ENCODE measurements at regions not wholly inside any gene's neighbourhood (a gene's known extent, or its start where the extent isn't known, plus 50 kb on each side); places are given as distances from the start of the nearest gene placed in this dataset.
"Not testable (repeated sequence)": the region's sequence is repeated elsewhere in the genome, so short reads cannot be mapped to it uniquely, and the experiment has no call there.

DNA sequence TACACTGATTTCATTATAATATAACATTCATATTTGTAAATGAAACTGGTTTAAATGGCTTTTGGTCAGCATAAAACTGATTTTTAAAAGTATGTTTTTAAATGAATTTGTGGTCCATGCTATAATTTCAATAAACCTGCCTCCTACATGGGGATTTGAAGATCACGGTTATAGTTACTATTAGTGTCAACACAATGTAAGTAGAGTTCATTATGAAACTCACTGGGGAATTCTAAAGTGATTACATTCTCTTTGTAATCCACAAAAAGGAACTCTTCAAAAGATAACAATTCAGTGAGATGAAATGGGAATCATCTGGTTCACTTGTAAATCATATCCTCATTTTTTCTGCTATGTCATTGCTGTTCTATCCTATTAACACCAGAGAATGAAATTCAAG lies 204.5 kb upstream of the G2E3 start:
- TF ChIP-seq, protein P1, sequence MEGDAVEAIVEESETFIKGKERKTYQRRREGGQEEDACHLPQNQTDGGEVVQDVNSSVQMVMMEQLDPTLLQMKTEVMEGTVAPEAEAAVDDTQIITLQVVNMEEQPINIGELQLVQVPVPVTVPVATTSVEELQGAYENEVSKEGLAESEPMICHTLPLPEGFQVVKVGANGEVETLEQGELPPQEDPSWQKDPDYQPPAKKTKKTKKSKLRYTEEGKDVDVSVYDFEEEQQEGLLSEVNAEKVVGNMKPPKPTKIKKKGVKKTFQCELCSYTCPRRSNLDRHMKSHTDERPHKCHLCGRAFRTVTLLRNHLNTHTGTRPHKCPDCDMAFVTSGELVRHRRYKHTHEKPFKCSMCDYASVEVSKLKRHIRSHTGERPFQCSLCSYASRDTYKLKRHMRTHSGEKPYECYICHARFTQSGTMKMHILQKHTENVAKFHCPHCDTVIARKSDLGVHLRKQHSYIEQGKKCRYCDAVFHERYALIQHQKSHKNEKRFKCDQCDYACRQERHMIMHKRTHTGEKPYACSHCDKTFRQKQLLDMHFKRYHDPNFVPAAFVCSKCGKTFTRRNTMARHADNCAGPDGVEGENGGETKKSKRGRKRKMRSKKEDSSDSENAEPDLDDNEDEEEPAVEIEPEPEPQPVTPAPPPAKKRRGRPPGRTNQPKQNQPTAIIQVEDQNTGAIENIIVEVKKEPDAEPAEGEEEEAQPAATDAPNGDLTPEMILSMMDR (IDR thresholded peaks at IDR 0.05; ENCODE audit: low read depth, low read length), result no peak
- H3K4me3 ChIP-seq, result no peak overlapping the region
- no peaks in the 10 kb centered on the region for H3K9me3 ChIP-seq (ENCODE audit: low read depth)
- no peak for DNase-seq (ENCODE audit: low read depth in 1 of 2, low spot score in 1 of 2)
- no peaks in the 10 kb centered on the region for H3K36me3 ChIP-seq
- no peaks in the 10 kb centered on the region for H3K27me3 ChIP-seq
- H3K27ac ChIP-seq, result no peak overlapping the region
- peaks cover 14% of the 10 kb centered on the region for H3K4me1 ChIP-seq (ENCODE audit: low read depth)

DNA sequence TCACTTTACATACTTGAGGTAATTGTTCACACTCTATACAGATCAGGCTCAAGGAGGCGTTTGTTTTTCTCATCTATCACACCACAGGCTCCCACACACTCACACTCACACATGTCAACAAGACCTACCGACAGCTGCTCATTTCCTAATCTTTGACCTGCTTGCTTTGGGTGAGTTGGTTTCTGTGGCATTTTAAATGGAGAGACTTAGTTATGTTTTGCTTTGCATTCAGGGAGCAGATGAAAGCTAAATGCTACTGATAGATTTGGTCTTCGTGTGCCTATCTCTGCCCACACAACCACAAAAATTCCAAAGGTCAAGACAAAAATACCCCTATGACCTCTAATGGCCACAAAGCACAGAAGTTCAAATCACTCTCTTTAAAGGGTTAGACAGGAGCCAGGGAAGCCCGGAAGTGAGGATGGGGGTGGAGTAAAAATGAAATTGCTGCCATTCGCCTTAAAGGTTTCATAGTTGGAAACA lies 203.5 kb upstream of the G2E3 start:
- H3K4me1 ChIP-seq (ENCODE audit: low read depth), result peaks cover 14% of the 10 kb centered on the region
- peak; percentile 8 to 42 for DNase-seq (ENCODE audit: low read depth in 1 of 2, low spot score in 1 of 2)
- no peaks in the 10 kb centered on the region for H3K9me3 ChIP-seq (ENCODE audit: low read depth)
- no peak overlapping the region for H3K4me3 ChIP-seq
- H3K36me3 ChIP-seq, result no peaks in the 10 kb centered on the region
- H3K27me3 ChIP-seq, result no peaks in the 10 kb centered on the region
- TF ChIP-seq, protein P1 (IDR thresholded peaks at IDR 0.05; ENCODE audit: low read depth, low read length), result no peak
- peak overlapping the region; percentile 55 for H3K27ac ChIP-seq

DNA sequence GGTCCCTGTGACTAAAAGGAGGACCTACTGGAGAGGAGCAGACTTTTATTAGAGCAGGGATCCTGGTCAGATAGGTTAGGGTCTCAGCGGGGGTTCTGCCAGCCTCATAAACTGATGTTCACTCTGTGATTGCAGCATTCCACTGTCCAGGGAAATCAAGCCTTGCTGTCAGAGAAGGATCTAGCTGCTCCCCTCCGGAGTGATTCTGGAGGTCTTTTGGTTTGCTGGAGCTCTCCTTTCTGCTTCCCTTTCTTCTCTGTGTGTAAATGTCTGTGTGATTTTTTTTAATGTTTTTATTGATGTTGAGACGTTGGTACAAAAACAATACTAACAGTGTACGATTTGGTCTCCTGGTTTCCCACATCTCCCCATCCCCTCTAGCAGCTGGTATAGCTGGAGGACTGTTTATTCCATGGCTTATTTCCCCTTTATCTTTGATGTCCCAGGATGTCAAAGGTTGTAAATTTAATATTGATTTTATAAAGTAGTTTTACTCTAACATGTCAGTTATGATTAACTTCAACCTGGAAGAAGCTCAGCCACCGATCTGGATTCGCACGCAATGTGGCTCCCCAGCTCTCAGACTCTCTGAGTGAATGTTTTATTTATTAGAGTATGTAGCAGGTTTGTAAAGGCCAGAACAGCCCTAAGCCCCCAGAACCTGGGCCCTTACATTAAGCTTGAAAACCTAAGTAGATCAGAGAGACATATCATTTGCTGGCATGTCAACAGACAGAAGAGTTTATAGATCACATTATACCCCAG lies 202.3 kb upstream of the G2E3 start:
- Histone ChIP-seq H3K4me3 (no peak overlapping the region), H3K27me3 (no peaks in the 10 kb centered on the region), H3K9me3 (ENCODE audit: low read depth) (no peaks in the 10 kb centered on the region), H3K27ac (peak overlapping the region; percentile 55), H3K4me1 (ENCODE audit: low read depth) (peaks cover 14% of the 10 kb centered on the region), H3K36me3 (no peaks in the 10 kb centered on the region)
- peak in 1 of 2 donors; percentile 1 for DNase-seq (ENCODE audit: low read depth in 1 of 2, low spot score in 1 of 2)
- TF ChIP-seq, protein P1 (IDR thresholded peaks at IDR 0.05; ENCODE audit: low read depth, low read length), result no peak

DNA sequence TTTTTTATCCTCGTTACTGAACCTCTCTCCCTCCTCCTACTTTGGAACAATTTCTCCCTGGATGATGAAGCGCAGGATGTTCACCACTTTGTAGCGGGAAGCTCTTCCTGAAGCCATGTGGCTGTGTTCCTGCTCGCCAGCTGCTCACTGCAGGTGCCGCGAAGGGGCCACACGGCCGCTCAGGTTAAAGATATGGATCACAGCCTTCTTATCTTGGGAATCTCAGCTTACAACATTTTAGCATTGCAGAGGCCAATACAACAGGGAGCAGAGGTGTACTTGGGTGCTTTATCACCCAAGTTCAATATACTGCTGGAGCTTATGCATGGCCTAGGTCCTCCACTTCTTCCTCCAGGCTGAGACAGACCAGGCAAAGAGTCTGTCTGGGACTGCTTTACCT lies 201.2 kb upstream of the G2E3 start:
- no peaks in the 10 kb centered on the region for H3K9me3 ChIP-seq (ENCODE audit: low read depth)
- no peaks in the 10 kb centered on the region for H3K27me3 ChIP-seq
- H3K36me3 ChIP-seq, result no peaks in the 10 kb centered on the region
- TF ChIP-seq, protein P1 (IDR thresholded peaks at IDR 0.05; ENCODE audit: low read depth, low read length), result no peak
- no peak for DNase-seq (ENCODE audit: low read depth in 1 of 2, low spot score in 1 of 2)
- H3K4me1 ChIP-seq (ENCODE audit: low read depth), result peaks cover 14% of the 10 kb centered on the region
- no peak overlapping the region for H3K27ac ChIP-seq
- no peak overlapping the region for H3K4me3 ChIP-seq

DNA sequence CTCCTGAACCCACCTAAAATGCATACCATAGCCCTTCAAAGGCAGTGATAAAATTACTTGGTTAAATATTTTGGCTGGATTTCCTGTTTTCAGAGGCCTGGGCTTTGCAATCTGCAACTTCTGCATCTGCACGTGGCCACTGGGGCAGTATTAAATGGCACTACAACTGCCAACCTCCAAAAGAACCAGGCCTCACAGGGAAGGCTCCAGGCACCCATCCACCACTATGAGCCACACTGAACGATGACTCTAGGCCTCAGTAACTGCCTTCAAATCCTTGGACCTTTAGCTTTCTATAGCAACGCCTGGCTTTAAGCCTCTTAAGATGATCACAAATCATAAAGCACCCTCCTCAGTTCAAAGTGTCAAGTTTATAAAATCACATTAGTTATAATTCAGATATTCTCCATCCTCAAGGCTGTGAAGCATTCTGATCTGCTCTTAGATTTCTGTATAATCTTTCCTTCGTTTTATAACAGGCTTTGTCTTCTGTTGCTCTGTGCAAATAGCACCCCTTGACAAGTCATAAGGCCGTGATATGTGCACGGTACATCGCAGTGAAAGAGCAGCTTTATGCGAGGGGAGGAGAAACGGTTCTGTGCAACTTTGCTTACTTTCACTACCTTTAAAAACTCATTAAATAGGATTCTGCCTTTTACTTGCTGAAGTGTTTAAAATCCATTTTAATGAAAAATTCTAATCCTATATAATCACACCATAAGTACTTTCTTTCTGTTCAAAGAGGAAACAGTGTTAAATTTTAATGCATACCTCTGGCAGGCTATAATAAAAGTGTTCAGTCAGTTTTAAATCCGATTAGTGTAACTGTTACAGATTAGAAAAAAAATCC lies 196.4 kb upstream of the G2E3 start:
- H3K27ac ChIP-seq, result no peak overlapping the region

DNA sequence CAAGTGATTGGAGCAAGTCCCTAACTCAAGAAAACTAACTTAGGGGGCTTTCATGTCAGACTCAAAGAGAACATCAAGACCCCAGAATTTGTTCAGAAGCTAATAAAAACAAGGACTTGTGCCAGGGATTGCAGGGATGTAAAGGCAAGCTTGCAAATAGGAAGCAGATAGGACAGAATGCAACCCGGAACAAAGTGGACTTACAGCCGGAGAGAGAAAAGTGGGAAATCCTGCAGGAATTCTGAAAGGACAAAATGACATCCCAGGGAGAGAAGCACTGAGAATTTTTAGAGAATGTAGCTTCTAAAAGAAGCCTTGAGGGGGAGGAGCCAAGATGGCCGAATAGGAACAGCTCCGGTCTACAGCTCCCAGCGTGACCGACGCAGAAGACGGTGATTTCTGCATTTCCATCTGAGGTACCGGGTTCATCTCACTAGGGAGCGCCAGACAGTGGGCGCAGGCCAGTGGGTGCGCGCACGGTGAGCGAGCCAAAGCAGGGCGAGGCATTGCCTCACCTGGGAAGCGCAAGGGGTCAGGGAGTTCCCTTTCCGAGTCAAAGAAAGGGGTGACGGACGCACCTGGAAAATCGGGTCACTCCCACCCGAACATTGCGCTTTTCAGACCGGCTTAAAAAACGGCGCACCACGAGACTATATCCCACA lies 195.6 kb upstream of the G2E3 start:
- not testable (repeated sequence) for H3K36me3 ChIP-seq; H3K4me3 ChIP-seq; H3K9me3 ChIP-seq (ENCODE audit: low read depth); H3K4me1 ChIP-seq (ENCODE audit: low read depth); H3K27ac ChIP-seq; H3K27me3 ChIP-seq; DNase-seq (ENCODE audit: low read depth in 1 of 2, low spot score in 1 of 2)

More for the DNA sequence above, 196.4 kb upstream of the G2E3 start:
- H3K9me3 ChIP-seq (ENCODE audit: low read depth), result no peaks in the 10 kb centered on the region
- no peaks in the 10 kb centered on the region for H3K4me1 ChIP-seq (ENCODE audit: low read depth)
- no peaks in the 10 kb centered on the region for H3K36me3 ChIP-seq
- TF ChIP-seq, protein P1 (IDR thresholded peaks at IDR 0.05; ENCODE audit: low read depth, low read length), result no peak
- H3K27me3 ChIP-seq, result no peaks in the 10 kb centered on the region
- no peak for DNase-seq (ENCODE audit: low read depth in 1 of 2, low spot score in 1 of 2)
- H3K4me3 ChIP-seq, result no peak overlapping the region
